GM23338 (cell line): ENCODE measurements at regions not wholly inside any gene's neighbourhood (a gene's known extent, or its start where the extent isn't known, plus 50 kb on each side); places are given as distances from the start of the nearest gene placed in this dataset.

Experiments
- ATAC-seq: fragments of 200-7000 bp; cut with Tn5 transposase; 3 replicates; pipeline ENCODE4 v1.9.1; 2020
- DNase-seq: peaks from one replicate; pipeline ENCODE4 v3.0.0-alpha.2; 2015; ENCODE audit warnings: low spot score
- H2AFZ ChIP-seq: fragments of 200-600 bp; sonication (generic); 2 replicates; pipeline ENCODE4 v1.8.0; 2016; ENCODE audit warnings: antibody characterized with exemption, mild to moderate bottlenecking, moderate library complexity
- H3F3A ChIP-seq: fragments of 200-600 bp; sonication (generic); replicated peaks from 2 replicates; pipeline ENCODE4 v1.8.0; 2017; ENCODE audit warnings: antibody characterized with exemption, mixed run types, low read depth
- H3K27ac ChIP-seq: fragments of 200-600 bp; sonication (generic); 2 replicates; pipeline ENCODE4 v1.6.1; 2016; ENCODE audit warnings: low read depth
- H3K27me3 ChIP-seq: fragments of 200-600 bp; sonication (generic); 2 replicates; pipeline ENCODE4 v1.8.0; 2016; ENCODE audit warnings: mild to moderate bottlenecking, mixed run types, moderate library complexity; ENCODE audit not compliant: insufficient read depth
- H3K36me3 ChIP-seq: fragments of 200-600 bp; sonication (generic); 2 replicates; pipeline ENCODE4 v1.8.0; 2016; ENCODE audit warnings: mild to moderate bottlenecking; ENCODE audit not compliant: insufficient read depth
- H3K4me1 ChIP-seq: fragments of 200-600 bp; sonication (generic); 2 replicates; pipeline ENCODE4 v1.8.0; 2016; ENCODE audit warnings: mild to moderate bottlenecking, moderate library complexity; ENCODE audit not compliant: insufficient read depth
- H3K4me2 ChIP-seq: fragments of 200-600 bp; sonication (generic); 2 replicates; pipeline ENCODE4 v1.7.1; 2017; ENCODE audit warnings: mixed run types
- H3K4me3 ChIP-seq: fragments of 200-600 bp; sonication (generic); 2 replicates; pipeline ENCODE4 v1.6.1; 2016; ENCODE audit warnings: mixed run types
- H3K79me2 ChIP-seq: fragments of 200-600 bp; sonication (generic); replicated peaks from 2 replicates; pipeline ENCODE4 v1.8.0; 2017; ENCODE audit warnings: mild to moderate bottlenecking; ENCODE audit not compliant: insufficient read depth
- H3K9me2 ChIP-seq: fragments of 200-600 bp; sonication (generic); 2 replicates; pipeline ENCODE4 v1.8.0; 2017; ENCODE audit not compliant: insufficient read depth
- H4K20me1 ChIP-seq: fragments of 200-600 bp; sonication (generic); replicated peaks from 2 replicates; pipeline ENCODE4 v1.8.0; 2017; ENCODE audit warnings: mild to moderate bottlenecking; ENCODE audit not compliant: insufficient read depth
- H3K27ac Mint-ChIP-seq: 2 replicates; pipeline ENCODE4 v1.8.0; 2020; ENCODE audit warnings: inconsistent platforms, mild to moderate bottlenecking, moderate library complexity, mixed read lengths
- H3K27me3 Mint-ChIP-seq: 3 replicates; pipeline ENCODE4 v1.8.0; 2022; ENCODE audit warnings: low read depth, mild to moderate bottlenecking, moderate library complexity, mixed read lengths, inconsistent platforms; ENCODE audit not compliant: insufficient read depth, poor library complexity
- H3K36me3 Mint-ChIP-seq: 3 replicates; pipeline ENCODE4 v1.8.0; 2021; ENCODE audit warnings: low read depth, mild to moderate bottlenecking, inconsistent platforms, moderate library complexity, mixed read lengths
- H3K4me1 Mint-ChIP-seq: 3 replicates; pipeline ENCODE4 v1.8.0; 2020; ENCODE audit warnings: mild to moderate bottlenecking, inconsistent platforms, mixed read lengths
- H3K4me3 Mint-ChIP-seq: 3 replicates; pipeline ENCODE4 v1.8.0; 2021; ENCODE audit warnings: moderate library complexity, mild to moderate bottlenecking, inconsistent platforms, mixed read lengths
- H3K9me3 Mint-ChIP-seq: 3 replicates; pipeline ENCODE4 v1.8.0; 2020; ENCODE audit warnings: moderate library complexity, mild to moderate bottlenecking, inconsistent platforms, mixed read lengths
- EZH2 ChIP-seq: fragments of 200-600 bp; sonication (generic); IDR thresholded peaks from one replicate; pipeline ENCODE4 v1.8.0; 2017; ENCODE audit warnings: antibody characterized with exemption, mild to moderate bottlenecking, low read depth; ENCODE audit not compliant: unreplicated experiment
- EZH2phosphoT487 ChIP-seq: fragments of 200-600 bp; sonication (generic); IDR thresholded peaks from one replicate; pipeline ENCODE4 v1.8.1; 2018; ENCODE audit warnings: antibody characterized with exemption; ENCODE audit not compliant: unreplicated experiment
- JUNB ChIP-seq: IDR thresholded peaks from one replicate; pipeline ENCODE4 v1.6.1; 2016; ENCODE audit warnings: antibody characterized with exemption; ENCODE audit not compliant: unreplicated experiment
- POLR2AphosphoS5 ChIP-seq: IDR thresholded peaks from 2 replicates; pipeline ENCODE4 v1.6.1; 2016; ENCODE audit warnings: antibody characterized with exemption, low read depth
- ZNF114 ChIP-seq: fragments of 250-450 bp; sonication (Bioruptor Pico); IDR thresholded peaks from 2 replicates; pipeline ENCODE4 v1.5.0; 2020; ENCODE audit warnings: mild to moderate bottlenecking, moderate library complexity
- TF ChIP-seq, protein P1 (sequence below): IDR thresholded peaks from 2 replicates; pipeline ENCODE4 v1.6.1; 2016; ENCODE audit warnings: antibody characterized with exemption
- TF ChIP-seq, protein P2 (sequence below): IDR thresholded peaks from one replicate; pipeline ENCODE4 v1.6.1; 2018; ENCODE audit warnings: antibody characterized with exemption; ENCODE audit not compliant: unreplicated experiment
- TF ChIP-seq, protein P3 (sequence below): fragments of 250-450 bp; sonication (Bioruptor Pico); IDR thresholded peaks from 2 replicates; pipeline ENCODE4 v1.5.0; 2020; ENCODE audit warnings: mild to moderate bottlenecking, moderate library complexity
- TF ChIP-seq, protein P4 (sequence below), 2 experiments: fragments of 200-600 bp in 1 of 2; sonication (generic) in 1 of 2; conservative IDR thresholded peaks; 2 replicates each; pipeline versions ENCODE4 v1.5.1 to v1.6.1; 2016 to 2017; ENCODE audit warnings: antibody characterized with exemption in 2 of 2, low read depth in 2 of 2, mild to moderate bottlenecking in 2 of 2, moderate library complexity in 1 of 2

DNA sequence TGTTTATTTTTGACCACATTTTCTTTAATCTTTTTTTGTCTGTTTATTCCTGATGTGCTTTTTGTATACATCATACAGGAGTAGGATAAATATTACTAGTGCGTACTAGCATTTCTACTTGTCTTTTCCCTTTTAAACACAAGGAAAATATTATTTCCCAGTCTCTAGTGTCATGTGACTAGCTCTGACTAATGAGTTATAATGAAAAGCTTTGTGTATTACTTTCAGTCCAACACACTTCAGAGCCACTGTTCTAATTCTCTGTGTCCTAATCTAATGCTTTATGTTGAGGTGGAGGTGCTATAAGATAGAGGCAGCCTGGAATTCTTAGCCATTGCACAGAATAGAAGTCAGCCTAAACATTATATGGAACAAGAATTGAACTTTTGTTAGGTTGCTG lies 65.0 kb upstream of the RAB18 start:
- Histone ChIP-seq H3K79me2 (no peaks in the 10 kb centered on the region), H3K4me3 (no peak overlapping the region), H3K36me3 (no peaks in the 10 kb centered on the region), H4K20me1 (no peaks in the 10 kb centered on the region), H2AFZ (no peak overlapping the region), H3K4me2 (no peak overlapping the region), H3K4me1 (no peaks in the 10 kb centered on the region), H3K9me2 (no peaks in the 10 kb centered on the region), H3K27me3 (no peaks in the 10 kb centered on the region), H3K27ac (no peak overlapping the region), H3F3A (no peaks in the 10 kb centered on the region)
- peaks cover 2% of the 10 kb centered on the region for H3K27me3 Mint-ChIP-seq
- H3K4me1 Mint-ChIP-seq: no peaks in the 10 kb centered on the region
- ATAC-seq (no peak), DNase-seq (no peak)
- no peak overlapping the region for H3K4me3 Mint-ChIP-seq
- H3K27ac Mint-ChIP-seq: no peak overlapping the region
- H3K36me3 Mint-ChIP-seq: no peaks in the 10 kb centered on the region
- TF ChIP-seq, protein P1, sequence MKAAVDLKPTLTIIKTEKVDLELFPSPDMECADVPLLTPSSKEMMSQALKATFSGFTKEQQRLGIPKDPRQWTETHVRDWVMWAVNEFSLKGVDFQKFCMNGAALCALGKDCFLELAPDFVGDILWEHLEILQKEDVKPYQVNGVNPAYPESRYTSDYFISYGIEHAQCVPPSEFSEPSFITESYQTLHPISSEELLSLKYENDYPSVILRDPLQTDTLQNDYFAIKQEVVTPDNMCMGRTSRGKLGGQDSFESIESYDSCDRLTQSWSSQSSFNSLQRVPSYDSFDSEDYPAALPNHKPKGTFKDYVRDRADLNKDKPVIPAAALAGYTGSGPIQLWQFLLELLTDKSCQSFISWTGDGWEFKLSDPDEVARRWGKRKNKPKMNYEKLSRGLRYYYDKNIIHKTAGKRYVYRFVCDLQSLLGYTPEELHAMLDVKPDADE: no peak
- TF ChIP-seq, protein P2, sequence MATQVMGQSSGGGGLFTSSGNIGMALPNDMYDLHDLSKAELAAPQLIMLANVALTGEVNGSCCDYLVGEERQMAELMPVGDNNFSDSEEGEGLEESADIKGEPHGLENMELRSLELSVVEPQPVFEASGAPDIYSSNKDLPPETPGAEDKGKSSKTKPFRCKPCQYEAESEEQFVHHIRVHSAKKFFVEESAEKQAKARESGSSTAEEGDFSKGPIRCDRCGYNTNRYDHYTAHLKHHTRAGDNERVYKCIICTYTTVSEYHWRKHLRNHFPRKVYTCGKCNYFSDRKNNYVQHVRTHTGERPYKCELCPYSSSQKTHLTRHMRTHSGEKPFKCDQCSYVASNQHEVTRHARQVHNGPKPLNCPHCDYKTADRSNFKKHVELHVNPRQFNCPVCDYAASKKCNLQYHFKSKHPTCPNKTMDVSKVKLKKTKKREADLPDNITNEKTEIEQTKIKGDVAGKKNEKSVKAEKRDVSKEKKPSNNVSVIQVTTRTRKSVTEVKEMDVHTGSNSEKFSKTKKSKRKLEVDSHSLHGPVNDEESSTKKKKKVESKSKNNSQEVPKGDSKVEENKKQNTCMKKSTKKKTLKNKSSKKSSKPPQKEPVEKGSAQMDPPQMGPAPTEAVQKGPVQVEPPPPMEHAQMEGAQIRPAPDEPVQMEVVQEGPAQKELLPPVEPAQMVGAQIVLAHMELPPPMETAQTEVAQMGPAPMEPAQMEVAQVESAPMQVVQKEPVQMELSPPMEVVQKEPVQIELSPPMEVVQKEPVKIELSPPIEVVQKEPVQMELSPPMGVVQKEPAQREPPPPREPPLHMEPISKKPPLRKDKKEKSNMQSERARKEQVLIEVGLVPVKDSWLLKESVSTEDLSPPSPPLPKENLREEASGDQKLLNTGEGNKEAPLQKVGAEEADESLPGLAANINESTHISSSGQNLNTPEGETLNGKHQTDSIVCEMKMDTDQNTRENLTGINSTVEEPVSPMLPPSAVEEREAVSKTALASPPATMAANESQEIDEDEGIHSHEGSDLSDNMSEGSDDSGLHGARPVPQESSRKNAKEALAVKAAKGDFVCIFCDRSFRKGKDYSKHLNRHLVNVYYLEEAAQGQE: no peak
- TF ChIP-seq, protein P3, sequence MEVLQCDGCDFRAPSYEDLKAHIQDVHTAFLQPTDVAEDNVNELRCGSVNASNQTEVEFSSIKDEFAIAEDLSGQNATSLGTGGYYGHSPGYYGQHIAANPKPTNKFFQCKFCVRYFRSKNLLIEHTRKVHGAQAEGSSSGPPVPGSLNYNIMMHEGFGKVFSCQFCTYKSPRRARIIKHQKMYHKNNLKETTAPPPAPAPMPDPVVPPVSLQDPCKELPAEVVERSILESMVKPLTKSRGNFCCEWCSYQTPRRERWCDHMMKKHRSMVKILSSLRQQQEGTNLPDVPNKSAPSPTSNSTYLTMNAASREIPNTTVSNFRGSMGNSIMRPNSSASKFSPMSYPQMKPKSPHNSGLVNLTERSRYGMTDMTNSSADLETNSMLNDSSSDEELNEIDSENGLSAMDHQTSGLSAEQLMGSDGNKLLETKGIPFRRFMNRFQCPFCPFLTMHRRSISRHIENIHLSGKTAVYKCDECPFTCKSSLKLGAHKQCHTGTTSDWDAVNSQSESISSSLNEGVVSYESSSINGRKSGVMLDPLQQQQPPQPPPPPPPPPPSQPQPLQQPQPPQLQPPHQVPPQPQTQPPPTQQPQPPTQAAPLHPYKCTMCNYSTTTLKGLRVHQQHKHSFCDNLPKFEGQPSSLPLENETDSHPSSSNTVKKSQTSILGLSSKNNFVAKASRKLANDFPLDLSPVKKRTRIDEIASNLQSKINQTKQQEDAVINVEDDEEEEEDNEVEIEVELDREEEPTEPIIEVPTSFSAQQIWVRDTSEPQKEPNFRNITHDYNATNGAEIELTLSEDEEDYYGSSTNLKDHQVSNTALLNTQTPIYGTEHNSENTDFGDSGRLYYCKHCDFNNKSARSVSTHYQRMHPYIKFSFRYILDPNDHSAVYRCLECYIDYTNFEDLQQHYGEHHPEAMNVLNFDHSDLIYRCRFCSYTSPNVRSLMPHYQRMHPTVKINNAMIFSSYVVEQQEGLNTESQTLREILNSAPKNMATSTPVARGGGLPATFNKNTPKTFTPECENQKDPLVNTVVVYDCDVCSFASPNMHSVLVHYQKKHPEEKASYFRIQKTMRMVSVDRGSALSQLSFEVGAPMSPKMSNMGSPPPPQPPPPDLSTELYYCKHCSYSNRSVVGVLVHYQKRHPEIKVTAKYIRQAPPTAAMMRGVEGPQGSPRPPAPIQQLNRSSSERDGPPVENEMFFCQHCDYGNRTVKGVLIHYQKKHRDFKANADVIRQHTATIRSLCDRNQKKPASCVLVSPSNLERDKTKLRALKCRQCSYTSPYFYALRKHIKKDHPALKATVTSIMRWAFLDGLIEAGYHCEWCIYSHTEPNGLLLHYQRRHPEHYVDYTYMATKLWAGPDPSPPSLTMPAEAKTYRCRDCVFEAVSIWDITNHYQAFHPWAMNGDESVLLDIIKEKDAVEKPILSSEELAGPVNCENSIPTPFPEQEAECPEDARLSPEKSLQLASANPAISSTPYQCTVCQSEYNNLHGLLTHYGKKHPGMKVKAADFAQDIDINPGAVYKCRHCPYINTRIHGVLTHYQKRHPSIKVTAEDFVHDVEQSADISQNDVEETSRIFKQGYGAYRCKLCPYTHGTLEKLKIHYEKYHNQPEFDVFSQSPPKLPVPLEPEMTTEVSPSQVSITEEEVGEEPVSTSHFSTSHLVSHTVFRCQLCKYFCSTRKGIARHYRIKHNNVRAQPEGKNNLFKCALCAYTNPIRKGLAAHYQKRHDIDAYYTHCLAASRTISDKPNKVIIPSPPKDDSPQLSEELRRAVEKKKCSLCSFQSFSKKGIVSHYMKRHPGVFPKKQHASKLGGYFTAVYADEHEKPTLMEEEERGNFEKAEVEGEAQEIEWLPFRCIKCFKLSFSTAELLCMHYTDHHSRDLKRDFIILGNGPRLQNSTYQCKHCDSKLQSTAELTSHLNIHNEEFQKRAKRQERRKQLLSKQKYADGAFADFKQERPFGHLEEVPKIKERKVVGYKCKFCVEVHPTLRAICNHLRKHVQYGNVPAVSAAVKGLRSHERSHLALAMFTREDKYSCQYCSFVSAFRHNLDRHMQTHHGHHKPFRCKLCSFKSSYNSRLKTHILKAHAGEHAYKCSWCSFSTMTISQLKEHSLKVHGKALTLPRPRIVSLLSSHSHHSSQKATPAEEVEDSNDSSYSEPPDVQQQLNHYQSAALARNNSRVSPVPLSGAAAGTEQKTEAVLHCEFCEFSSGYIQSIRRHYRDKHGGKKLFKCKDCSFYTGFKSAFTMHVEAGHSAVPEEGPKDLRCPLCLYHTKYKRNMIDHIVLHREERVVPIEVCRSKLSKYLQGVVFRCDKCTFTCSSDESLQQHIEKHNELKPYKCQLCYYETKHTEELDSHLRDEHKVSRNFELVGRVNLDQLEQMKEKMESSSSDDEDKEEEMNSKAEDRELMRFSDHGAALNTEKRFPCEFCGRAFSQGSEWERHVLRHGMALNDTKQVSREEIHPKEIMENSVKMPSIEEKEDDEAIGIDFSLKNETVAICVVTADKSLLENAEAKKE: no peak
- TF ChIP-seq ZNF114 (CRISPR knock-in tag) (no peak), EZH2phosphoT487 (no peak), POLR2AphosphoS5 (no peak), JUNB (no peak), EZH2 (no peak)
- TF ChIP-seq, protein P4, sequence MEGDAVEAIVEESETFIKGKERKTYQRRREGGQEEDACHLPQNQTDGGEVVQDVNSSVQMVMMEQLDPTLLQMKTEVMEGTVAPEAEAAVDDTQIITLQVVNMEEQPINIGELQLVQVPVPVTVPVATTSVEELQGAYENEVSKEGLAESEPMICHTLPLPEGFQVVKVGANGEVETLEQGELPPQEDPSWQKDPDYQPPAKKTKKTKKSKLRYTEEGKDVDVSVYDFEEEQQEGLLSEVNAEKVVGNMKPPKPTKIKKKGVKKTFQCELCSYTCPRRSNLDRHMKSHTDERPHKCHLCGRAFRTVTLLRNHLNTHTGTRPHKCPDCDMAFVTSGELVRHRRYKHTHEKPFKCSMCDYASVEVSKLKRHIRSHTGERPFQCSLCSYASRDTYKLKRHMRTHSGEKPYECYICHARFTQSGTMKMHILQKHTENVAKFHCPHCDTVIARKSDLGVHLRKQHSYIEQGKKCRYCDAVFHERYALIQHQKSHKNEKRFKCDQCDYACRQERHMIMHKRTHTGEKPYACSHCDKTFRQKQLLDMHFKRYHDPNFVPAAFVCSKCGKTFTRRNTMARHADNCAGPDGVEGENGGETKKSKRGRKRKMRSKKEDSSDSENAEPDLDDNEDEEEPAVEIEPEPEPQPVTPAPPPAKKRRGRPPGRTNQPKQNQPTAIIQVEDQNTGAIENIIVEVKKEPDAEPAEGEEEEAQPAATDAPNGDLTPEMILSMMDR (conservative IDR thresholded peaks at IDR 0.05; ENCODE audit: low read depth in 2 of 2): no peak
- no peaks in the 10 kb centered on the region for H3K9me3 Mint-ChIP-seq
